Left colon (tissue), 2 donors: ENCODE measurements at regions not wholly inside any gene's neighbourhood (a gene's known extent, or its start where the extent isn't known, plus 50 kb on each side); places are given as distances from the start of the nearest gene placed in this dataset.
"Not testable (repeated sequence)": the region's sequence is repeated elsewhere in the genome, so short reads cannot be mapped to it uniquely, and the experiment has no call there.

Source experiments
- ATAC-seq: fragments of 200-7000 bp; cut with Tn5 transposase; one replicate; pipeline ENCODE4 v1.9.1; 2020; ENCODE audit warnings: mild to moderate bottlenecking, moderate library complexity
- DNase-seq, 2 donors: peaks; one replicate each; pipeline ENCODE4 v3.0.0-alpha.2; 2020
- intact Hi-C, 2 donors: fragments of 100-400 bp; cut with DNase I in 1 of 2; cut with micrococcal nuclease in 1 of 2; formaldehyde crosslinking; loops; one replicate each; pipeline versions ENCODE4 v1.11.2 to v1.14.0; 2022; cut with DNase I, micrococcal nuclease
- donor health status: DM: no; HTN: no; CAD: no.
- donor health status: DM: yes; HTN: yes; CAD: no.

GRCh38 chr22:23422281-23422680 is 157.8 kb downstream of the IGLL1 start:
- intact Hi-C loops, ATAC-seq, DNase-seq: not testable (repeated sequence)

DNA sequence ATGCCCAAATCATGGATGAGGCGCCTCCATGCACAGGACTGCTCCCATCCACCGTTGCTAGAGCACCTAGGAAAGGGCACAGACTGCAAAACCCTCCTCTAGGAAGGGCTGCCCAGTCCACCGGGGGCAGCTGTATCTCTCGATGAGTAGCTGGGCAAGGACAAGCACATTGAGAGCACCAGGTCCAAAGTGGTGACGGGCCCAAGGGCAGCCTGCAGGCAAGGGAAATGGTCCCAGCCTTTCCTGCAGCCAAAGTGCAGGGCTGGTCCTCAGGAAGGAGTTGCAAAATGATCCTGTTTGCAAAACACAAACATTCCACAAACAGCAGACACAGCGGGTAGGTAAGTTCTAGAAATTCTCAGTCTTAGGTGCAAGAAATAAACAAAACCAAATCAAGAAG is 158.8 kb downstream of the IGLL1 start:
- ATAC-seq, DNase-seq, intact Hi-C loops: not testable (repeated sequence)

GRCh38 chr22:23419931-23420330 is 160.2 kb downstream of the IGLL1 start:
- intact Hi-C loops, result no loop called here
- ATAC-seq (no peak), DNase-seq (no peak)

DNA sequence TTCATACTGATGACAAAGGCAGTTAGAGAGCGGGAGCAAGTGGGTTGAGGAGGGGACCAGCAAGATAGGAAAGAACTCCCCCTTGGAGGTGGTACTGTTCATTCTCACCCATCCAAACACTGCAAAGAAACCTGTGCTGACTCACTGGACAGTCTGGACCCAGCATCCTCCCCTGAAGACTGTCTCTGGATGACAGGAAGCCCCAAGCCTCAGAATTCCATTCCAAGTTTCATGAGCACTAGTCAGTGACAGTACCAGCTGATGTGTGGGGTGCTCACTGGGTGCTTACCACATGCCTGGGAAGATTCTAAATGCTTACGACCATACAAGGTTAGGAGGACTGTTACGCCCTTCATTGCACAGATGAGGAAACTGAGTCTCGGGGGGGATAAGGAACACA is 160.9 kb downstream of the IGLL1 start:
- intact Hi-C loops, result no loop called here
- ATAC-seq (no peak), DNase-seq (no peak)

GRCh38 chr22:23418159-23418788 is 161.8 kb downstream of the IGLL1 start:
- no peak for ATAC-seq
- DNase-seq, result no peak
- intact Hi-C loops, result no loop called here

- DNase-seq, intact Hi-C loops, ATAC-seq: not testable (repeated sequence)
Measured at GRCh38 chr22:23417327-23417726, 162.8 kb downstream of the IGLL1 start.

DNA sequence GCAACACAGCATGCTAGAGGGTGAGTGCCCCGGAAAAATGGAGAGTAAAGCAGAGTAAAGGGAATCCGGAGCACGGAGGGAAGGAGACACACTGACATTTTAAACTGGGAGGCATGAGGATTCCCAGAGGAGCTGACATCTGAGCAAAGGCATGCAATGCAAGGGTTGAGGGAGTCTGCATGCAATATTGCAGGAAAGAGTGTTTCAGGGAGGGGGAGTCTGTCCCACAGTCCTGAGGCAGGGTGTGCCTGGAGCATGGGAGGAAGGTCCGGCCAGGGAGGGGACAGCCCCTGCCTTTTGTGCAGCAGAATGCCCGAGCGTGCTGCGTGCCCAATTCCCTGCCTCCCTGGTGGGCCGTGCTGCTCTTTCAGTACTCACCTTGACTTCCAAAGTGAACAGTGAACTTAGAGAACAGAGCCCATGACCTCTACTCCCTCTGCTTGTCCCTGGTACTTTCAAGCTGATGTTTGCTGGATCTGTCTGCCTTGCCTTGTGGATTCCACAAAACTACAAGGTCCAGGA is 163.9 kb downstream of the IGLL1 start:
- intact Hi-C loops, ATAC-seq, DNase-seq: not testable (repeated sequence)

DNA sequence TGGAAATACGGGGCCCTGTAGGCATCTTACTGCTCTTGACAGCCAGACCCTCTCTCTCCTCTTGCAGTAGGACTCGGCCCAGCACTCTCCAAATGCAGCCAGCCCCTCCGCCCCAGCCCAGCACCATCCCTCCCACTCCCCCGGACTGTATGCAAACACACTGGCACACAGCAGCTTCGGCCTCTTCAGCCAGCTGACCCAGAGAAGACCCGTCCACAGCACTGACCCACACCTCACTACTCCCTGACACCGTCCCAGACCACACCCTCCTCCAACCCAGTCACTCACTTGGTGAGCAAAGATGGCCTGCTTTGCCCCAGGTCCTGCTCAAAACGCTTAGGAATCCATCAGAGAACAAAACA is 164.6 kb downstream of the IGLL1 start:
- intact Hi-C loops, result no loop called here
- DNase-seq, result no peak
- ATAC-seq, result no peak

- intact Hi-C loops, result no loop called here
- no peak for ATAC-seq
- DNase-seq, result no peak
Measured at GRCh38 chr22:23414727-23415489, 165.2 kb downstream of the IGLL1 start.

- no peak for DNase-seq
- no peak for ATAC-seq
- intact Hi-C loops, result no loop called here
Measured at GRCh38 chr22:23411739-23412138, 168.4 kb downstream of the IGLL1 start.

DNA sequence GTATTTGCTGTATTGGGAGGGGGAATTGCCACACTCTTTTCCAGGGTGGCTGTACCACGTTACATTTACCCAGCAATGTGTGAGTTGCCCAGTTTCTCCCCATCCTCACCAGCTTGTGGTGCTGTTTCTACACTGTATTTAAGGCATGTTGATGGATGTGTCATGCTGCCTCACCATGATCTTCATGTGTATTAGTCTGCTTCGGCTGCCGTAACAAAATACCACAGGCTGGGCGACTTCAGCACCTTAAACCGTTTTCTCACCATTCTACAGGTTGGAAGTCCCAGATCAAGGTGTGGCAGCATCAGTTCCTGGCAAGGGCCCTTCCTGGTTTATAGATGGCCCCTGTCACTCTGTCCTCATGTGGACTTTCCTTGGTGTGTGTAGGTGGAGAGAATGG is 169.7 kb downstream of the IGLL1 start:
- no peak for DNase-seq
- intact Hi-C loops, result no loop called here
- ATAC-seq, result no peak

- intact Hi-C loops, result no loop called here
Measured at GRCh38 chr22:23409976-23410375, 170.1 kb downstream of the IGLL1 start.

GRCh38 chr22:23408321-23408720 is 171.8 kb downstream of the IGLL1 start:
- intact Hi-C loops, result no loop called here
- ATAC-seq, result no peak

More at GRCh38 chr22:23409976-23410375, 170.1 kb downstream of the IGLL1 start:
- ATAC-seq (no peak), DNase-seq (no peak)

DNA sequence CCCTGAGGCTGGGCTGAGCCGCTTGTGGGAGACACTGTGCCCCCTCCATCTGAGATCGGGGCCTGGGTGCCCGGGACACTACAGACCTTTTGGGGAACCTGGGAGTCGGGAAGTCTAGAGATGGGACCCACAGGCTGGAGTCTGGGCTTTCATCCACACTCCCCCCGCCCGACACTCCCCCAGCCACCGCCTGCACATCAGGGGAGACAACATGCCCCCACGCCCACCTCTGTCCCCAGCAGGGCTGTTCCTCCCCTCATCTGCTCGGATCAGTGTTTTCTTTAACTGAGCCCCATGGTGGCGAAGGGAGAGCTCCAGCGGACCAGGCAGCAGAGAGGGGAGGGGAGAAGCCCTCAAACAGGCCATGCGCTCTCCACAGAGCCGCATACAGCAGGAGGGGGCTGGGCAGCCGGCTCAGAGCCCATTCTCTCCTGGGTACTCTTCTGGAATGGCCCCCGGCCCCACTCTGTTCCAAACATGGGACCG is 174.7 kb downstream of the IGLL1 start:
- no peak for DNase-seq

More at GRCh38 chr22:23408321-23408720, 171.8 kb downstream of the IGLL1 start:
- DNase-seq, result no peak

GRCh38 chr22:23404689-23405365 is 175.3 kb downstream of the IGLL1 start:
- ATAC-seq, result peak; percentile 14
- intact Hi-C loops, result no loop called here

More for the DNA sequence above, 174.7 kb downstream of the IGLL1 start:
- ATAC-seq, result no peak
- intact Hi-C loops, result no loop called here

DNA sequence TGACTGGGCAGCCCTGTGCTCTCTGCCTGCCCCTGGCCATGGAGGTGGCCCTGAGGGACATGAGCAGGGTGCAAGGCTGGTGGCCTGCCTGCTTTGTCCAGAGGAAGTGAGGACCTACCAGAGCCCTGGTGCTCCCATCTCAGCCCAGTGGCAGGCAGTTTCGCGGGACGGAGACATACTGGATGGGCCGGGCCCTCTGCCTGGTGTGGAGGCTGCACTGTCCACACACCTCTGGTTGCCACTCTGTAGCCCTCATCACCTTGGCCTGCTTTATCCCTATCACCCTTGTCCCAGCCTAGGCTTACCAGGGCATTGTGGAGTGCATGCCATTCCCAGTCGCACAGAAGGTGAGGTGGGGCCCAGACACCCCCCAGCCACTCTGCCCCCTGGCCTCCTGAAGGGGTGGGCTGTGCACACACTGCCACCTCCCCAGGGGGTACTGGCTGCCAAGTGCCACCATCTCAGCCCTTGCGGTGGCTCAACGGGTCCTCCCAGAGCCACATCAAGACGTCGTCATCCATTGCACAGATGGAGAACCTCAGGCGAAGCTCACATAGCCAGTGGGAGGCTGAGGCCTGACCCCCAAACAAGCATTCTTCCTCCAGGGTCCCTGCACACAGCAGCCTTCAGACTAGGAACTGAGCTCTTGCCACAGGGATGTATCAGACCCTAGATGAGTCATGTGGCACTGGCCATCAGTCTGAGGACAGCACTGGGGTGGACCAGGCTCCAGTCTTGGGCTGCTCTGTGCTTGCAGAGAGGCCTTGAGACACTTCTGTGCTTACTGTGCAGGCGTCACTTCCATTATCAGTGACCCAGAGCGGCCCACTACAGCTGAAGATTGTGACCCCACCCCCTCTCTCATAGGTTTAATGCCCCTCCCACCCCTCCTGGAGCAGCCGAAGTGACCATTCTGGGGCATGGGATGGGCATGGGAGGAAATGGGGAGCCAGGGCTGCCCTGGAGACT is 176.1 kb downstream of the IGLL1 start:
- DNase-seq (no peak), ATAC-seq (no peak)
- intact Hi-C loops, result no loop called here

More at GRCh38 chr22:23404689-23405365, 175.3 kb downstream of the IGLL1 start:
- no peak for DNase-seq

- no peak for ATAC-seq
- no peak for DNase-seq
- intact Hi-C loops, result no loop called here
Measured at GRCh38 chr22:23403152-23403719, 176.9 kb downstream of the IGLL1 start.
